ENCODE measurements at regions not wholly inside any gene's neighbourhood (a gene's known extent, or its start where the extent isn't known, plus 50 kb on each side); places are given as distances from the start of the nearest gene placed in this dataset.

DNA sequence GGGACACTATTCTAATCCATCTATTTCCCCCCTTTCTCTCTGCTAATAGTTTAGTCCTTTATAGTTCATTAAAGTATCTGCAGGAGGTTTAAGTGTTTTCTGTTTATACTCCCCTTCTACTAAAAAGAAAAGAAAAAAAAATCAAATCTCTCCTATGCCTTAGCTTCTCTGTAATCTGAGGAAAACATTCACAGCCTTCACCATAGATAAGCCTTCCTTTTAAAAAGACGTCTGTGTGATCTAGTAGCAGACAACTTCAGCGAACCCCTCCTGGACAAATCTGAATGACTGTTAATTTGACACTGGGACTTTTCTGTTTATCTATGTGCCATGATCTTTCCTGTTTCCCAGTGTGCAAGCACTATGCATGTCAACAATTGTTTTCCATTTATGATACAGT lies 70.4 kb upstream of the CDH19 start (continued):
- TF ChIP-seq BACH1 (IDR thresholded peaks at IDR 0.05; ENCODE audit: low read length) = no peak
- TF ChIP-seq RFX5 (IDR thresholded peaks at IDR 0.05; ENCODE audit: borderline replicate concordance, low read depth, low read length) = no peak

Data from H1 (cell line).